Left lung (tissue), 4 donors: ENCODE measurements at regions not wholly inside any gene's neighbourhood (a gene's known extent, or its start where the extent isn't known, plus 50 kb on each side); places are given as distances from the start of the nearest gene placed in this dataset.

Experiments used
- ATAC-seq: fragments of 200-7000 bp; cut with Tn5 transposase; one replicate; pipeline ENCODE4 v1.9.1; 2020; ENCODE audit warnings: moderate library complexity
- DNase-seq, 4 donors: peaks; one replicate each; pipeline ENCODE4 v3.0.0-alpha.2; 2013 to 2020
- H3K27ac ChIP-seq, 2 donors: fragments of 200-600 bp; sonication (generic) in 1 of 2; one replicate each; pipeline versions ENCODE4 v1.5.0 to v1.8.0; 2020 to 2021
- H3K27me3 ChIP-seq, 2 donors: fragments of 200-600 bp; sonication (generic) in 1 of 2; one replicate each; pipeline versions ENCODE4 v1.5.0 to v1.8.0; 2020 to 2021
- H3K36me3 ChIP-seq, 2 donors: fragments of 200-600 bp; sonication (generic) in 1 of 2; one replicate each; pipeline versions ENCODE4 v1.5.0 to v1.8.0; 2020 to 2021
- H3K4me1 ChIP-seq, 2 donors: fragments of 200-600 bp; one replicate each; pipeline ENCODE4 v1.8.0; 2021
- H3K4me3 ChIP-seq, 2 donors: fragments of 200-600 bp; sonication (generic) in 1 of 2; one replicate each; pipeline versions ENCODE4 v1.5.0 to v1.8.0; 2020 to 2021; ENCODE audit warnings: mild to moderate bottlenecking in 1 of 2
- H3K9me3 ChIP-seq, 2 donors: fragments of 200-600 bp; sonication (generic) in 1 of 2; one replicate each; pipeline versions ENCODE4 v1.5.0 to v1.8.0; 2020 to 2021
- CTCF ChIP-seq, 2 donors: fragments of 200-600 bp; sonication (generic) in 1 of 2; IDR thresholded peaks; one replicate each; pipeline versions ENCODE4 v1.5.0 to v1.8.0; 2021; ENCODE audit warnings: antibody characterized with exemption in 2 of 2
- intact Hi-C, 2 donors: fragments of 100-400 bp; cut with DNase I; formaldehyde crosslinking; loops; one replicate each; pipeline versions ENCODE4 v1.11.2 to v1.14.2; 2022
- donor health status: DM: no; HTN: yes; CAD: no.
- donor health status: DM: no; HTN: no; CAD: no.

- intact Hi-C loops, result no loop called here
Measured at GRCh38 chr1:218101409-218101808, 183.7 kb upstream of the RRP15 start.

GRCh38 chr1:218108034-218108433, 177.1 kb upstream of the RRP15 start:
- intact Hi-C loops, result no loop called here
- ATAC-seq, result no peak
- no peaks in the 10 kb centered on the region for H3K27me3 ChIP-seq

More at GRCh38 chr1:218101409-218101808, 183.7 kb upstream of the RRP15 start:
- no peak overlapping the region for H3K4me3 ChIP-seq
- DNase-seq, result no peak
- no peak for ATAC-seq
- H3K27ac ChIP-seq, result no peak overlapping the region
- no peaks in the 10 kb centered on the region for H3K36me3 ChIP-seq
- no peaks in the 10 kb centered on the region for H3K27me3 ChIP-seq
- H3K4me1 ChIP-seq, result no peaks in the 10 kb centered on the region
- TF ChIP-seq CTCF (IDR thresholded peaks at IDR 0.05), result no peak
- peaks cover 0 to 21% of the 10 kb centered on the region in 2 donors for H3K9me3 ChIP-seq

GRCh38 chr1:218112862-218113261, 172.2 kb upstream of the RRP15 start:
- TF ChIP-seq CTCF (IDR thresholded peaks at IDR 0.05), result no peak
- intact Hi-C loops, result no loop called here
- Histone ChIP-seq H3K27me3 (no peaks in the 10 kb centered on the region), H3K36me3 (no peaks in the 10 kb centered on the region), H3K4me1 (no peaks in the 10 kb centered on the region), H3K27ac (no peak overlapping the region), H3K9me3 (no peaks in the 10 kb centered on the region), H3K4me3 (no peak overlapping the region)
- DNase-seq, result no peak
- ATAC-seq, result no peak

More at GRCh38 chr1:218108034-218108433, 177.1 kb upstream of the RRP15 start:
- no peak for DNase-seq
- no peak for TF ChIP-seq CTCF (IDR thresholded peaks at IDR 0.05)
- Histone ChIP-seq H3K9me3 (peaks cover 0 to 4% of the 10 kb centered on the region in 2 donors), H3K36me3 (no peaks in the 10 kb centered on the region), H3K4me3 (no peak overlapping the region), H3K4me1 (no peaks in the 10 kb centered on the region), H3K27ac (no peak overlapping the region)

- no peak for TF ChIP-seq CTCF (IDR thresholded peaks at IDR 0.05)
- Histone ChIP-seq H3K27me3 (no peaks in the 10 kb centered on the region), H3K4me1 (no peaks in the 10 kb centered on the region), H3K9me3 (no peaks in the 10 kb centered on the region), H3K4me3 (no peak overlapping the region), H3K27ac (no peak overlapping the region), H3K36me3 (no peaks in the 10 kb centered on the region)
- ATAC-seq (no peak), DNase-seq (no peak)
- intact Hi-C loops, result no loop called here
Measured at GRCh38 chr1:218123968-218124367, 161.1 kb upstream of the RRP15 start.

- Histone ChIP-seq H3K36me3 (no peaks in the 10 kb centered on the region), H3K27ac (no peak overlapping the region), H3K4me3 (no peak overlapping the region), H3K27me3 (no peaks in the 10 kb centered on the region), H3K9me3 (peaks cover 0 to 14% of the 10 kb centered on the region in 2 donors), H3K4me1 (no peaks in the 10 kb centered on the region)
- no peak for TF ChIP-seq CTCF (IDR thresholded peaks at IDR 0.05)
- ATAC-seq, result no peak
- intact Hi-C loops, result no loop called here
- no peak for DNase-seq
Measured at GRCh38 chr1:218135371-218135770, 149.7 kb upstream of the RRP15 start.
